HG03457 (cell line): ENCODE measurements at regions not wholly inside any gene's neighbourhood (a gene's known extent, or its start where the extent isn't known, plus 50 kb on each side); places are given as distances from the start of the nearest gene placed in this dataset.

Source experiments
- ATAC-seq: cut with Tn5 transposase; IDR thresholded peaks from one replicate; pipeline ENCODE4 v1.9.1; 2021; ENCODE audit warnings: moderate number of reproducible peaks; ENCODE audit not compliant: unreplicated experiment

- ATAC-seq = no peak
These were observed 88.8 kb upstream of the SNTG2 start for GRCh38 chr2:861655-862354.

GRCh38 chr2:860259-860855, 90.3 kb upstream of the SNTG2 start:
- ATAC-seq = no peak

- no peak for ATAC-seq
These were observed 92.0 kb upstream of the SNTG2 start for GRCh38 chr2:858646-859045.

GRCh38 chr2:857937-858336, 92.7 kb upstream of the SNTG2 start:
- ATAC-seq = no peak

- ATAC-seq = no peak
These were observed 93.6 kb upstream of the SNTG2 start for GRCh38 chr2:857081-857480.

- no peak for ATAC-seq
These were observed 94.2 kb upstream of the SNTG2 start for GRCh38 chr2:856456-856855.

- no peak for ATAC-seq
These were observed 94.6 kb upstream of the SNTG2 start for GRCh38 chr2:856041-856440.

- no peak for ATAC-seq
These were observed 95.5 kb upstream of the SNTG2 start for GRCh38 chr2:855177-855576.

- no peak for ATAC-seq
These were observed 96.2 kb upstream of the SNTG2 start for GRCh38 chr2:854460-854859.

- ATAC-seq = no peak
These were observed 97.3 kb upstream of the SNTG2 start for GRCh38 chr2:853203-853870.

- ATAC-seq = no peak
These were observed 98.5 kb upstream of the SNTG2 start for GRCh38 chr2:852168-852567.

GRCh38 chr2:851680-852079, 99.0 kb upstream of the SNTG2 start:
- no peak for ATAC-seq

GRCh38 chr2:851078-851477, 99.6 kb upstream of the SNTG2 start:
- no peak for ATAC-seq

GRCh38 chr2:850429-850828, 100.2 kb upstream of the SNTG2 start:
- no peak for ATAC-seq

GRCh38 chr2:848099-848498, 102.5 kb upstream of the SNTG2 start:
- ATAC-seq = no peak

GRCh38 chr2:847669-848068, 103.0 kb upstream of the SNTG2 start:
- ATAC-seq = no peak

- ATAC-seq = no peak
These were observed 105.9 kb upstream of the SNTG2 start for GRCh38 chr2:844715-845114.

GRCh38 chr2:842151-842803, 108.4 kb upstream of the SNTG2 start:
- ATAC-seq = no peak

GRCh38 chr2:841036-841435, 109.6 kb upstream of the SNTG2 start:
- ATAC-seq = no peak

GRCh38 chr2:834233-834632, 116.4 kb upstream of the SNTG2 start:
- no peak for ATAC-seq

- ATAC-seq = no peak
These were observed 117.5 kb upstream of the SNTG2 start for GRCh38 chr2:833180-833579.

GRCh38 chr2:832635-833034, 118.0 kb upstream of the SNTG2 start:
- ATAC-seq = no peak
